ENCODE measurements at regions not wholly inside any gene's neighbourhood (a gene's known extent, or its start where the extent isn't known, plus 50 kb on each side); places are given as distances from the start of the nearest gene placed in this dataset.
"Not testable (repeated sequence)": the region's sequence is repeated elsewhere in the genome, so short reads cannot be mapped to it uniquely, and the experiment has no call there.

- no peak for DNase-seq
These were observed 157.0 kb upstream of the NTRK2 start for GRCh38 chr9:84512493-84512892.

- DNase-seq = no peak
These were observed 156.1 kb upstream of the NTRK2 start for GRCh38 chr9:84513473-84513872.

- DNase-seq = no peak
These were observed 155.6 kb upstream of the NTRK2 start for GRCh38 chr9:84513979-84514378.

- no peak for DNase-seq
These were observed 155.1 kb upstream of the NTRK2 start for GRCh38 chr9:84514421-84514820.

GRCh38 chr9:84517026-84517425, 152.5 kb upstream of the NTRK2 start:
- no peak for DNase-seq

- DNase-seq = no peak
These were observed 150.1 kb upstream of the NTRK2 start for GRCh38 chr9:84519413-84519812.

GRCh38 chr9:84521208-84521607, 148.3 kb upstream of the NTRK2 start:
- no peak for DNase-seq

GRCh38 chr9:84526211-84526610, 143.3 kb upstream of the NTRK2 start:
- DNase-seq = not testable (repeated sequence)

- not testable (repeated sequence) for DNase-seq
These were observed 142.3 kb upstream of the NTRK2 start for GRCh38 chr9:84527060-84527720.

GRCh38 chr9:84535973-84536372, 133.6 kb upstream of the NTRK2 start:
- DNase-seq = not testable (repeated sequence)

- no peak for DNase-seq
These were observed 130.7 kb upstream of the NTRK2 start for GRCh38 chr9:84538879-84539278.

- no peak for DNase-seq
These were observed 127.0 kb upstream of the NTRK2 start for GRCh38 chr9:84542554-84542953.

- DNase-seq = no peak
These were observed 115.4 kb upstream of the NTRK2 start for GRCh38 chr9:84554069-84554664.

- no peak for DNase-seq
These were observed 113.0 kb upstream of the NTRK2 start for GRCh38 chr9:84556556-84556955.

- DNase-seq = no peak
These were observed 111.8 kb upstream of the NTRK2 start for GRCh38 chr9:84557751-84558150.

- no peak for DNase-seq
These were observed 105.8 kb upstream of the NTRK2 start for GRCh38 chr9:84563691-84564090.

GRCh38 chr9:84567805-84568204, 101.7 kb upstream of the NTRK2 start:
- DNase-seq = no peak

GRCh38 chr9:84570482-84571154, 98.9 kb upstream of the NTRK2 start:
- DNase-seq = no peak

- DNase-seq = no peak
These were observed 96.4 kb upstream of the NTRK2 start for GRCh38 chr9:84573083-84573482.

- no peak for DNase-seq
These were observed 93.8 kb upstream of the NTRK2 start for GRCh38 chr9:84575705-84576104.

GRCh38 chr9:84583866-84584265, 85.7 kb upstream of the NTRK2 start:
- DNase-seq = no peak

- DNase-seq = no peak
These were observed 82.9 kb upstream of the NTRK2 start for GRCh38 chr9:84586662-84587061.

- no peak for DNase-seq
These were observed 82.4 kb upstream of the NTRK2 start for GRCh38 chr9:84587153-84587552.

- DNase-seq = no peak
These were observed 80.0 kb upstream of the NTRK2 start for GRCh38 chr9:84589542-84589941.

Measured in T1000 (cell line).